H9 (cell line): ENCODE measurements at regions not wholly inside any gene's neighbourhood (a gene's known extent, or its start where the extent isn't known, plus 50 kb on each side); places are given as distances from the start of the nearest gene placed in this dataset.

Experiments used
- DNase-seq: peaks from one replicate; pipeline ENCODE4 v3.0.0-alpha.2; 2017
- H2AFZ ChIP-seq: one replicate; pipeline ENCODE4 v1.6.1; 2013; ENCODE audit warnings: mild to moderate bottlenecking, low read length, control low read depth, moderate library complexity
- H2AK5ac ChIP-seq: 2 replicates; pipeline ENCODE4 v1.6.1; 2013; ENCODE audit warnings: low read length, control low read depth, mixed read lengths; ENCODE audit not compliant: insufficient read length
- H2BK120ac ChIP-seq: one replicate; pipeline ENCODE4 v1.6.1; 2013; ENCODE audit warnings: low read depth, mild to moderate bottlenecking, low read length, control low read depth, inconsistent platforms; ENCODE audit not compliant: poor library complexity, severe bottlenecking
- H2BK12ac ChIP-seq: 2 replicates; pipeline ENCODE4 v1.6.1; 2013; ENCODE audit warnings: low read length, control low read depth, mixed read lengths, low read depth; ENCODE audit not compliant: insufficient read length
- H2BK15ac ChIP-seq: 2 replicates; pipeline ENCODE4 v1.6.1; 2013; ENCODE audit warnings: low read depth, low read length, control low read depth
- H2BK20ac ChIP-seq: one replicate; pipeline ENCODE4 v1.6.1; 2013; ENCODE audit warnings: low read depth, mild to moderate bottlenecking, low read length, control low read depth, inconsistent platforms; ENCODE audit not compliant: poor library complexity, severe bottlenecking
- H2BK5ac ChIP-seq: 2 replicates; pipeline ENCODE4 v1.6.1; 2013; ENCODE audit warnings: low read length, control low read depth, mixed read lengths; ENCODE audit not compliant: insufficient read length
- H3K14ac ChIP-seq: 2 replicates; pipeline ENCODE4 v1.6.1; 2013; ENCODE audit warnings: low read length, control low read depth; ENCODE audit not compliant: insufficient read depth
- H3K18ac ChIP-seq: 2 replicates; pipeline ENCODE4 v1.6.1; 2013; ENCODE audit warnings: low read depth, mild to moderate bottlenecking, mixed read lengths, low read length, control low read depth; ENCODE audit not compliant: insufficient read length
- H3K23ac ChIP-seq: 2 replicates; pipeline ENCODE4 v1.6.1; 2013; ENCODE audit warnings: low read length, control low read depth, mixed read lengths, low read depth; ENCODE audit not compliant: insufficient read length
- H3K23me2 ChIP-seq: 2 replicates; pipeline ENCODE4 v1.6.1; 2013; ENCODE audit warnings: low read depth, mild to moderate bottlenecking, mixed read lengths, low read length, control low read depth; ENCODE audit not compliant: insufficient read length, poor library complexity, severe bottlenecking
- H3K27ac ChIP-seq: 2 replicates; pipeline ENCODE4 v1.5.1; 2013; ENCODE audit warnings: low read length, control low read depth, mixed read lengths, low read depth; ENCODE audit not compliant: insufficient read length
- H3K27me3 ChIP-seq: 2 replicates; pipeline ENCODE4 v1.6.1; 2013; ENCODE audit warnings: low read length, control low read depth, inconsistent platforms; ENCODE audit not compliant: insufficient read depth
- H3K4ac ChIP-seq: 2 replicates; pipeline ENCODE4 v1.6.1; 2013; ENCODE audit warnings: low read depth, mild to moderate bottlenecking, control low read depth, inconsistent platforms, low read length, moderate library complexity
- H3K4me1 ChIP-seq: 2 replicates; pipeline ENCODE4 v1.6.1; 2013; ENCODE audit warnings: low read length, control low read depth, inconsistent platforms; ENCODE audit not compliant: insufficient read depth
- H3K4me2 ChIP-seq: 2 replicates; pipeline ENCODE4 v1.6.1; 2013; ENCODE audit warnings: low read length, control low read depth, mixed read lengths; ENCODE audit not compliant: insufficient read length, insufficient read depth
- H3K56ac ChIP-seq: 2 replicates; pipeline ENCODE4 v1.6.1; 2013; ENCODE audit warnings: low read depth, mild to moderate bottlenecking, mixed read lengths, low read length, control low read depth; ENCODE audit not compliant: insufficient read length
- H3K79me1 ChIP-seq: 2 replicates; pipeline ENCODE4 v1.6.1; 2013; ENCODE audit warnings: low read depth, mild to moderate bottlenecking, moderate library complexity, low read length, control low read depth, inconsistent platforms; ENCODE audit not compliant: insufficient read depth, poor library complexity, severe bottlenecking
- H3K79me2 ChIP-seq: 2 replicates; pipeline ENCODE4 v1.6.1; 2013; ENCODE audit warnings: low read length, control low read depth, inconsistent platforms; ENCODE audit not compliant: insufficient read depth
- H3K9ac ChIP-seq: 2 replicates; pipeline ENCODE4 v1.6.1; 2013; ENCODE audit warnings: low read length, control low read depth, mixed read lengths; ENCODE audit not compliant: insufficient read length; ENCODE audit errors: extremely low read depth
- H3K9me3 ChIP-seq: one replicate; pipeline ENCODE4 v1.6.1; 2013; ENCODE audit warnings: low read depth, low read length, inconsistent platforms; ENCODE audit not compliant: control insufficient read depth
- H3T11ph ChIP-seq: one replicate; pipeline ENCODE4 v1.6.1; 2013; ENCODE audit warnings: mild to moderate bottlenecking, low read length, control low read depth, inconsistent platforms
- H4K20me1 ChIP-seq: one replicate; pipeline ENCODE4 v1.6.1; 2013; ENCODE audit not compliant: control insufficient read depth, insufficient read length, insufficient read depth
- H4K5ac ChIP-seq: 2 replicates; pipeline ENCODE4 v1.6.1; 2013; ENCODE audit warnings: low read depth, mild to moderate bottlenecking, mixed read lengths, low read length, control low read depth; ENCODE audit not compliant: insufficient read length
- H4K8ac ChIP-seq: replicated peaks from 2 replicates; pipeline ENCODE4 v1.6.1; 2013; ENCODE audit warnings: low read length, control low read depth, mixed read lengths, low read depth; ENCODE audit not compliant: insufficient read length
- H4K91ac ChIP-seq: 2 replicates; pipeline ENCODE4 v1.6.1; 2013; ENCODE audit warnings: low read depth, mild to moderate bottlenecking, moderate library complexity, mixed read lengths, low read length, control low read depth; ENCODE audit not compliant: insufficient read length
- H3K27ac Mint-ChIP-seq, 3 experiments: 2 replicates in 2 of 3; 3 replicates in 1 of 3; pipeline ENCODE4 v1.8.0; 2020 to 2021; ENCODE audit warnings: mixed read lengths in 3 of 3, mild to moderate bottlenecking in 1 of 3, moderate library complexity in 1 of 3
- H3K27me3 Mint-ChIP-seq: 2 replicates; pipeline ENCODE4 v1.8.0; 2021; ENCODE audit warnings: low read depth, mild to moderate bottlenecking, moderate library complexity, mixed read lengths
- H3K36me3 Mint-ChIP-seq, 3 experiments: 2 replicates in 2 of 3; 3 replicates in 1 of 3; pipeline ENCODE4 v1.8.0; 2020 to 2021; ENCODE audit warnings: low read depth in 3 of 3, mixed read lengths in 3 of 3; ENCODE audit not compliant: insufficient read depth in 1 of 3
- H3K4me1 Mint-ChIP-seq, 2 experiments: 2 replicates each; pipeline ENCODE4 v1.8.0; 2020; ENCODE audit warnings: mixed read lengths in 2 of 2
- H3K4me3 Mint-ChIP-seq, 2 experiments: 2 replicates in 1 of 2; 3 replicates in 1 of 2; pipeline ENCODE4 v1.8.0; 2020 to 2021; ENCODE audit warnings: mild to moderate bottlenecking in 2 of 2, mixed read lengths in 2 of 2, moderate library complexity in 1 of 2
- H3K9me3 Mint-ChIP-seq, 2 experiments: 2 replicates in 1 of 2; 3 replicates in 1 of 2; pipeline ENCODE4 v1.8.0; 2020; ENCODE audit warnings: mild to moderate bottlenecking in 2 of 2, mixed read lengths in 2 of 2, moderate library complexity in 1 of 2
- WGBS: extraction: QIAGEN DNeasy Blood & Tissue Kit; methylation state at CpG from one replicate; pipeline ENCODE4 v1.1.7; 2013; ENCODE audit warnings: missing lambda C conversion rate, low lambda C conversion rate, mixed read lengths; ENCODE audit not compliant: insufficient read length; ENCODE audit errors: extremely low coverage; 5-methylcytosine and 5-hydroxymethylcytosine counted together
- TF ChIP-seq, protein P1 (sequence below): fragments of 200-600 bp; sonication (generic); conservative IDR thresholded peaks from 3 replicates; pipeline ENCODE4 v1.8.0; 2021; ENCODE audit warnings: antibody characterized with exemption, mild to moderate bottlenecking

DNA sequence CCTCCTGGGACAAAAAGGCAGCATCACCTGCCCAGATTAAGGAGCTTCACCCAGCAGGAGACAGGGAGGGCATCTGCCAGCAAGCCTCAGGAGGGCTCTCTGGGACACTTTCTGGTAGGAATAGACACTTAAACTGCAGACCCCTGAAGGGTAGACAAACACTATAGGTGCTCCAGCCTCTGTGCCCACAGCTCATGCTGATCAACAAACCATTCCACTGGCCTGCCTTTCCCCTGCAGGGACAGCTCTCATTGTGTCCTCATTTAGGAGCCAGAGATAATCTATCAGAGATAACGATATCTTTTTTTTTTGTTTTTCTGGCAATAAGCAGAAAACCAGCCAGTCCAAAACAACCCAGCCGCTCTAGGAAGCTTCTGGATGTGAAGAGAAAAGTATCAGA lies 251.8 kb upstream of the CCDC196 start:
- Histone ChIP-seq H3K79me2 (no peaks in the 10 kb centered on the region), H3K9ac (no peak overlapping the region), H3K4ac (no peak overlapping the region), H2AFZ (no peak overlapping the region), H4K5ac (no peak overlapping the region), H4K91ac (no peak overlapping the region), H2BK15ac (no peak overlapping the region), H2AK5ac (no peak overlapping the region), H3K23ac (no peak overlapping the region), H2BK12ac (no peak overlapping the region), H2BK5ac (no peak overlapping the region), H3K79me1 (no peaks in the 10 kb centered on the region), H3K27me3 (no peaks in the 10 kb centered on the region), H4K20me1 (no peaks in the 10 kb centered on the region), H3K4me2 (no peak overlapping the region), H3K18ac (no peak overlapping the region), H3T11ph (no peak overlapping the region), H3K23me2 (no peaks in the 10 kb centered on the region), H3K9me3 (no peaks in the 10 kb centered on the region), H3K56ac (no peak overlapping the region), H4K8ac (no peak overlapping the region), H3K14ac (no peak overlapping the region), H3K4me1 (no peaks in the 10 kb centered on the region), H2BK120ac (no peak overlapping the region), H3K27ac (no peak overlapping the region), H2BK20ac (no peak overlapping the region)
- TF ChIP-seq, protein P1, sequence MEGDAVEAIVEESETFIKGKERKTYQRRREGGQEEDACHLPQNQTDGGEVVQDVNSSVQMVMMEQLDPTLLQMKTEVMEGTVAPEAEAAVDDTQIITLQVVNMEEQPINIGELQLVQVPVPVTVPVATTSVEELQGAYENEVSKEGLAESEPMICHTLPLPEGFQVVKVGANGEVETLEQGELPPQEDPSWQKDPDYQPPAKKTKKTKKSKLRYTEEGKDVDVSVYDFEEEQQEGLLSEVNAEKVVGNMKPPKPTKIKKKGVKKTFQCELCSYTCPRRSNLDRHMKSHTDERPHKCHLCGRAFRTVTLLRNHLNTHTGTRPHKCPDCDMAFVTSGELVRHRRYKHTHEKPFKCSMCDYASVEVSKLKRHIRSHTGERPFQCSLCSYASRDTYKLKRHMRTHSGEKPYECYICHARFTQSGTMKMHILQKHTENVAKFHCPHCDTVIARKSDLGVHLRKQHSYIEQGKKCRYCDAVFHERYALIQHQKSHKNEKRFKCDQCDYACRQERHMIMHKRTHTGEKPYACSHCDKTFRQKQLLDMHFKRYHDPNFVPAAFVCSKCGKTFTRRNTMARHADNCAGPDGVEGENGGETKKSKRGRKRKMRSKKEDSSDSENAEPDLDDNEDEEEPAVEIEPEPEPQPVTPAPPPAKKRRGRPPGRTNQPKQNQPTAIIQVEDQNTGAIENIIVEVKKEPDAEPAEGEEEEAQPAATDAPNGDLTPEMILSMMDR: no peak
- no peaks in the 10 kb centered on the region; a peak in 1 of 7 replicates for H3K36me3 Mint-ChIP-seq
- peaks cover 14 to 21% of the 10 kb centered on the region in 2 experiments for H3K4me1 Mint-ChIP-seq
- H3K9me3 Mint-ChIP-seq: no peaks in the 10 kb centered on the region
- H3K4me3 Mint-ChIP-seq: no peak overlapping the region
- peaks cover 50% of the 10 kb centered on the region for H3K27me3 Mint-ChIP-seq
- DNase-seq: no peak
- no CpG with 5 or more reads among the region's 2 CpGs for WGBS
- no peak overlapping the region for H3K27ac Mint-ChIP-seq
